ENCODE measurements at regions not wholly inside any gene's neighbourhood (a gene's known extent, or its start where the extent isn't known, plus 50 kb on each side); places are given as distances from the start of the nearest gene placed in this dataset.

- Histone ChIP-seq H3F3A (ENCODE audit: insufficient read depth, low read length, poor library complexity, severe bottlenecking) (no peaks in the 10 kb centered on the region), H3K9me3 (ENCODE audit: low read length) (no peaks in the 10 kb centered on the region), H3K9ac (ENCODE audit: low read length) (no peak overlapping the region), H3K4me3 (ENCODE audit: low read length) (no peak overlapping the region), H3K27me3 (ENCODE audit: insufficient read depth, low read depth, low read length) (no peaks in the 10 kb centered on the region), H3K9me2 (ENCODE audit: insufficient read depth, low read length) (no peaks in the 10 kb centered on the region), H4K20me1 (ENCODE audit: insufficient read depth) (no peaks in the 10 kb centered on the region), H3K27ac (ENCODE audit: low read length) (no peak overlapping the region), H3K4me2 (ENCODE audit: low read length) (no peak overlapping the region), H2AFZ (ENCODE audit: low read depth, low read length) (no peak overlapping the region), H3K79me2 (replicated peaks; ENCODE audit: insufficient read depth, low read length) (no peaks in the 10 kb centered on the region), H3K36me3 (ENCODE audit: insufficient read depth, low read length) (no peaks in the 10 kb centered on the region)
- TF ChIP-seq SMC3 (conservative IDR thresholded peaks at IDR 0.05; ENCODE audit: poor library complexity) (no peak), EP300 (conservative IDR thresholded peaks at IDR 0.05; ENCODE audit: poor library complexity, severe bottlenecking) (no peak), REST (IDR thresholded peaks at IDR 0.05; ENCODE audit: borderline replicate concordance) (no peak), EZH2 (IDR thresholded peaks at IDR 0.05; ENCODE audit: borderline replicate concordance, insufficient read depth, low read length, poor library complexity, severe bottlenecking) (no peak), POLR2AphosphoS5 (IDR thresholded peaks at IDR 0.05) (no peak), CTCF (IDR thresholded peaks at IDR 0.05; ENCODE audit: poor library complexity, severe bottlenecking) (no peak), RAD21 (conservative IDR thresholded peaks at IDR 0.05) (no peak), MXI1 (conservative IDR thresholded peaks at IDR 0.05; ENCODE audit: poor library complexity, severe bottlenecking) (no peak), TAF1 (IDR thresholded peaks at IDR 0.05; ENCODE audit: low read depth) (no peak)
These were observed 110.8 kb upstream of the EGFR start for GRCh38 chr7:54907981-54908380.

GRCh38 chr7:54908760-54909438, 109.9 kb upstream of the EGFR start:
- H2AFZ ChIP-seq (ENCODE audit: low read depth, low read length), result no peak overlapping the region
- H3K27me3 ChIP-seq (ENCODE audit: insufficient read depth, low read depth, low read length), result no peaks in the 10 kb centered on the region
- no peaks in the 10 kb centered on the region for H3K9me3 ChIP-seq (ENCODE audit: low read length)
- H3K9ac ChIP-seq (ENCODE audit: low read length), result no peak overlapping the region
- no peak overlapping the region for H3K27ac ChIP-seq (ENCODE audit: low read length)
- no peaks in the 10 kb centered on the region for H4K20me1 ChIP-seq (ENCODE audit: insufficient read depth)
- no peaks in the 10 kb centered on the region for H3F3A ChIP-seq (ENCODE audit: insufficient read depth, low read length, poor library complexity, severe bottlenecking)
- H3K9me2 ChIP-seq (ENCODE audit: insufficient read depth, low read length), result no peaks in the 10 kb centered on the region
- no peaks in the 10 kb centered on the region for H3K36me3 ChIP-seq (ENCODE audit: insufficient read depth, low read length)
- no peak overlapping the region for H3K4me2 ChIP-seq (ENCODE audit: low read length)
- no peak for TF ChIP-seq POLR2AphosphoS5 (IDR thresholded peaks at IDR 0.05)
- no peak for TF ChIP-seq EP300 (conservative IDR thresholded peaks at IDR 0.05; ENCODE audit: poor library complexity, severe bottlenecking)
- TF ChIP-seq REST (IDR thresholded peaks at IDR 0.05; ENCODE audit: borderline replicate concordance), result no peak
- TF ChIP-seq EZH2 (IDR thresholded peaks at IDR 0.05; ENCODE audit: borderline replicate concordance, insufficient read depth, low read length, poor library complexity, severe bottlenecking), result no peak
- TF ChIP-seq CTCF (IDR thresholded peaks at IDR 0.05; ENCODE audit: poor library complexity, severe bottlenecking), result no peak
- no peak for TF ChIP-seq RAD21 (conservative IDR thresholded peaks at IDR 0.05)
- no peak for TF ChIP-seq TAF1 (IDR thresholded peaks at IDR 0.05; ENCODE audit: low read depth)
- no peak for TF ChIP-seq MXI1 (conservative IDR thresholded peaks at IDR 0.05; ENCODE audit: poor library complexity, severe bottlenecking)
- TF ChIP-seq SMC3 (conservative IDR thresholded peaks at IDR 0.05; ENCODE audit: poor library complexity), result no peak
- no peaks in the 10 kb centered on the region for H3K79me2 ChIP-seq (replicated peaks; ENCODE audit: insufficient read depth, low read length)
- no peak overlapping the region for H3K4me3 ChIP-seq (ENCODE audit: low read length)
